HEK293 (cell line): ENCODE measurements at regions not wholly inside any gene's neighbourhood (a gene's known extent, or its start where the extent isn't known, plus 50 kb on each side); places are given as distances from the start of the nearest gene placed in this dataset.

ENCODE experiments used
- CTCF ChIA-PET: fragments of 350-600 bp; formaldehyde crosslinking; extraction: SDS; loops from one replicate; lab custom pipeline; 2021; ENCODE audit warnings: antibody characterized with exemption; lab: Yijun Ruan, JAX
- POLR2A ChIA-PET: fragments of 300-600 bp; formaldehyde crosslinking; extraction: SDS; loops from one replicate; lab custom pipeline; 2020; ENCODE audit warnings: antibody characterized with exemption, inconsistent platforms; lab: Yijun Ruan, JAX
- H3K27ac ChIP-seq: fragments of 200-500 bp; sonication (Bioruptor generic); 2 replicates; pipeline ENCODE4 v1.5.1; 2014; ENCODE audit warnings: low read depth, low read length, control low read depth, inconsistent platforms; ENCODE audit errors: extremely low read depth
- H3K36me3 ChIP-seq, 2 experiments: fragments of 200-500 bp in 1 of 2; sonication (Bioruptor generic) in 1 of 2; 1 replicate in 1 of 2; 2 replicates in 1 of 2; pipeline ENCODE4 v1.5.1; 2014 to 2017; ENCODE audit warnings: inconsistent platforms in 2 of 2, low read length in 2 of 2; ENCODE audit not compliant: control insufficient read depth in 2 of 2, insufficient read depth in 1 of 2
- H3K4me1 ChIP-seq: fragments of 200-500 bp; sonication (Bioruptor generic); 2 replicates; pipeline ENCODE4 v1.5.1; 2014; ENCODE audit warnings: mild to moderate bottlenecking, low read length, inconsistent platforms; ENCODE audit not compliant: control insufficient read depth, insufficient read depth
- H3K4me3 ChIP-seq: 2 replicates; pipeline ENCODE4 v1.5.1; 2011; ENCODE audit warnings: low read depth, mild to moderate bottlenecking, control low read depth, low read length, moderate library complexity
- H3K9me3 ChIP-seq: fragments of 200-500 bp; sonication (Bioruptor generic); 2 replicates; pipeline ENCODE4 v1.5.1; 2014; ENCODE audit warnings: low read depth, low read length, inconsistent platforms; ENCODE audit not compliant: control insufficient read depth, insufficient read depth
- ZBTB48 ChIP-seq: fragments of 450-650 bp; formaldehyde crosslinking; IDR thresholded peaks from 2 replicates; pipeline ENCODE4 v1.5.1; 2016; ENCODE audit warnings: missing biosample characterization, missing genetic modification characterization
- ZNF121 ChIP-seq: fragments of 450-650 bp; formaldehyde crosslinking; IDR thresholded peaks from 2 replicates; pipeline ENCODE4 v1.5.1; 2016; ENCODE audit warnings: missing biosample characterization, missing genetic modification characterization
- ZNF138 ChIP-seq: fragments of 450-650 bp; formaldehyde crosslinking; IDR thresholded peaks from 2 replicates; pipeline ENCODE4 v1.5.1; 2016; ENCODE audit warnings: missing biosample characterization, missing genetic modification characterization, borderline replicate concordance
- ZNF169 ChIP-seq: fragments of 450-650 bp; formaldehyde crosslinking; IDR thresholded peaks from 2 replicates; pipeline ENCODE4 v1.5.1; 2016; ENCODE audit warnings: missing biosample characterization, missing genetic modification characterization
- ZNF23 ChIP-seq: fragments of 450-650 bp; formaldehyde crosslinking; IDR thresholded peaks from 2 replicates; pipeline ENCODE4 v1.5.1; 2016; ENCODE audit warnings: missing biosample characterization, missing genetic modification characterization, borderline replicate concordance
- ZNF274 ChIP-seq, 2 experiments: fragments of 200-500 bp in 1 of 2; fragments of 450-650 bp in 1 of 2; sonication (Bioruptor generic) in 1 of 2; formaldehyde crosslinking in 1 of 2; IDR thresholded peaks; 2 replicates each; pipeline versions ENCODE4 v1.5.1 to v1.6.1; 2014 to 2016; ENCODE audit warnings: borderline replicate concordance in 1 of 2, inconsistent platforms in 1 of 2, low read length in 1 of 2, missing biosample characterization in 1 of 2, missing genetic modification characterization in 1 of 2
- ZNF292 ChIP-seq: fragments of 450-650 bp; formaldehyde crosslinking; IDR thresholded peaks from 2 replicates; pipeline ENCODE4 v1.5.1; 2016; ENCODE audit warnings: low read depth, missing biosample characterization, missing genetic modification characterization, borderline replicate concordance
- ZNF324 ChIP-seq: fragments of 450-650 bp; formaldehyde crosslinking; IDR thresholded peaks from 2 replicates; pipeline ENCODE4 v1.5.1; 2016; ENCODE audit warnings: missing biosample characterization, missing genetic modification characterization
- ZNF350 ChIP-seq: fragments of 450-650 bp; formaldehyde crosslinking; IDR thresholded peaks from 2 replicates; pipeline ENCODE4 v1.5.0; 2017; ENCODE audit warnings: missing biosample characterization, mild to moderate bottlenecking, missing genetic modification characterization
- ZNF423 ChIP-seq: fragments of 450-650 bp; formaldehyde crosslinking; IDR thresholded peaks from 2 replicates; pipeline ENCODE4 v1.5.1; 2016; ENCODE audit warnings: missing biosample characterization, missing genetic modification characterization
- ZNF510 ChIP-seq: fragments of 450-650 bp; formaldehyde crosslinking; IDR thresholded peaks from 2 replicates; pipeline ENCODE4 v1.5.1; 2018; ENCODE audit warnings: mild to moderate bottlenecking, missing genetic modification characterization, missing biosample characterization; ENCODE audit not compliant: insufficient replicate concordance
- ZNF530 ChIP-seq: fragments of 450-650 bp; formaldehyde crosslinking; IDR thresholded peaks from 2 replicates; pipeline ENCODE4 v1.5.1; 2016; ENCODE audit warnings: low read depth, missing biosample characterization, missing genetic modification characterization
- ZNF548 ChIP-seq: fragments of 450-650 bp; formaldehyde crosslinking; IDR thresholded peaks from 2 replicates; pipeline ENCODE4 v1.5.1; 2016; ENCODE audit warnings: missing biosample characterization, missing genetic modification characterization
- ZNF610 ChIP-seq: fragments of 450-650 bp; formaldehyde crosslinking; IDR thresholded peaks from 2 replicates; pipeline ENCODE4 v1.5.1; 2016; ENCODE audit warnings: missing biosample characterization, missing genetic modification characterization, borderline replicate concordance
- TF ChIP-seq, protein P1 (sequence below): fragments of 450-650 bp; formaldehyde crosslinking; IDR thresholded peaks from 2 replicates; pipeline ENCODE4 v1.5.1; 2016; ENCODE audit warnings: missing biosample characterization, missing genetic modification characterization
- TF ChIP-seq, protein P2 (sequence below): fragments of 450-650 bp; formaldehyde crosslinking; conservative IDR thresholded peaks from 2 replicates; pipeline ENCODE4 v1.5.1; 2016; ENCODE audit warnings: low read depth, missing biosample characterization, missing genetic modification characterization
- TF ChIP-seq, protein P3 (sequence below): fragments of 450-650 bp; formaldehyde crosslinking; IDR thresholded peaks from 2 replicates; pipeline ENCODE4 v1.5.1; 2016; ENCODE audit warnings: missing biosample characterization, missing genetic modification characterization, low read depth
- TF ChIP-seq, protein P4 (sequence below): fragments of 450-650 bp; formaldehyde crosslinking; IDR thresholded peaks from 2 replicates; pipeline ENCODE4 v1.5.1; 2016; ENCODE audit warnings: missing biosample characterization, missing genetic modification characterization

DNA sequence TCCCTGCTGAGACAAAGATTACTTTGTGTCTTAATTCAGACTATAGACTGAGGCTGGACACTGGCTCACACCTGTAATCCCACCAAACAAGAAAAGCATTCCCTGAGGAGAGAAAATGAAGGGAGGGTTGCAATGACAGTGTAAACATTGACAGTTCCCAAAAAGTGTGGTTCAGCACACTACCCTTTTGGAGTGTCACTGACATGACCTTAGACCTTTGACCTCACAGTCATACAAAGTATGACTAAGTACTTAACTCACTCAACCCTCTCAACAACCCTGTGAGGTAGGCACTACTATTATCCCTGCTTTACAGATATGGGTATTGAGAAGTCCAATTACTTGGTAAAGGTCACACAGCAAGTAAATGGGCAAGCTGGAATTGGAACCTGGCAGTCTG, 341.7 kb downstream of the LRRC3B start:
- ChIA-PET POLR2A (no interaction called here), CTCF (no interaction called here)
- Histone ChIP-seq H3K4me1 (no peaks in the 10 kb centered on the region), H3K36me3 (no peaks in the 10 kb centered on the region), H3K27ac (no peak overlapping the region), H3K9me3 (no peaks in the 10 kb centered on the region), H3K4me3 (no peak overlapping the region)
- TF ChIP-seq, protein P1, sequence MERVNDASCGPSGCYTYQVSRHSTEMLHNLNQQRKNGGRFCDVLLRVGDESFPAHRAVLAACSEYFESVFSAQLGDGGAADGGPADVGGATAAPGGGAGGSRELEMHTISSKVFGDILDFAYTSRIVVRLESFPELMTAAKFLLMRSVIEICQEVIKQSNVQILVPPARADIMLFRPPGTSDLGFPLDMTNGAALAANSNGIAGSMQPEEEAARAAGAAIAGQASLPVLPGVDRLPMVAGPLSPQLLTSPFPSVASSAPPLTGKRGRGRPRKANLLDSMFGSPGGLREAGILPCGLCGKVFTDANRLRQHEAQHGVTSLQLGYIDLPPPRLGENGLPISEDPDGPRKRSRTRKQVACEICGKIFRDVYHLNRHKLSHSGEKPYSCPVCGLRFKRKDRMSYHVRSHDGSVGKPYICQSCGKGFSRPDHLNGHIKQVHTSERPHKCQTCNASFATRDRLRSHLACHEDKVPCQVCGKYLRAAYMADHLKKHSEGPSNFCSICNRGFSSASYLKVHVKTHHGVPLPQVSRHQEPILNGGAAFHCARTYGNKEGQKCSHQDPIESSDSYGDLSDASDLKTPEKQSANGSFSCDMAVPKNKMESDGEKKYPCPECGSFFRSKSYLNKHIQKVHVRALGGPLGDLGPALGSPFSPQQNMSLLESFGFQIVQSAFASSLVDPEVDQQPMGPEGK = no peak
- TF ChIP-seq ZNF530 (tag by site-specific recombination) = no peak
- TF ChIP-seq ZNF169 = no peak
- no peak for TF ChIP-seq ZNF548 (tag by site-specific recombination)
- TF ChIP-seq ZNF292 (tag by site-specific recombination) = no peak
- no peak for TF ChIP-seq ZNF23 (tag by site-specific recombination)
- no peak for TF ChIP-seq ZNF274 (IDR thresholded peaks at IDR 0.05; ENCODE audit: low read length)
- TF ChIP-seq ZNF274 (tag by site-specific recombination; IDR thresholded peaks at IDR 0.05; ENCODE audit: borderline replicate concordance) = no peak
- TF ChIP-seq ZNF324 (tag by site-specific recombination) = no peak
- TF ChIP-seq, protein P2, sequence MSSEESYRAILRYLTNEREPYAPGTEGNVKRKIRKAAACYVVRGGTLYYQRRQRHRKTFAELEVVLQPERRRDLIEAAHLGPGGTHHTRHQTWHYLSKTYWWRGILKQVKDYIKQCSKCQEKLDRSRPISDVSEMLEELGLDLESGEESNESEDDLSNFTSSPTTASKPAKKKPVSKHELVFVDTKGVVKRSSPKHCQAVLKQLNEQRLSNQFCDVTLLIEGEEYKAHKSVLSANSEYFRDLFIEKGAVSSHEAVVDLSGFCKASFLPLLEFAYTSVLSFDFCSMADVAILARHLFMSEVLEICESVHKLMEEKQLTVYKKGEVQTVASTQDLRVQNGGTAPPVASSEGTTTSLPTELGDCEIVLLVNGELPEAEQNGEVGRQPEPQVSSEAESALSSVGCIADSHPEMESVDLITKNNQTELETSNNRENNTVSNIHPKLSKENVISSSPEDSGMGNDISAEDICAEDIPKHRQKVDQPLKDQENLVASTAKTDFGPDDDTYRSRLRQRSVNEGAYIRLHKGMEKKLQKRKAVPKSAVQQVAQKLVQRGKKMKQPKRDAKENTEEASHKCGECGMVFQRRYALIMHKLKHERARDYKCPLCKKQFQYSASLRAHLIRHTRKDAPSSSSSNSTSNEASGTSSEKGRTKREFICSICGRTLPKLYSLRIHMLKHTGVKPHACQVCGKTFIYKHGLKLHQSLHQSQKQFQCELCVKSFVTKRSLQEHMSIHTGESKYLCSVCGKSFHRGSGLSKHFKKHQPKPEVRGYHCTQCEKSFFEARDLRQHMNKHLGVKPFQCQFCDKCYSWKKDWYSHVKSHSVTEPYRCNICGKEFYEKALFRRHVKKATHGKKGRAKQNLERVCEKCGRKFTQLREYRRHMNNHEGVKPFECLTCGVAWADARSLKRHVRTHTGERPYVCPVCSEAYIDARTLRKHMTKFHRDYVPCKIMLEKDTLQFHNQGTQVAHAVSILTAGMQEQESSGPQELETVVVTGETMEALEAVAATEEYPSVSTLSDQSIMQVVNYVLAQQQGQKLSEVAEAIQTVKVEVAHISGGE = no peak
- no peak for TF ChIP-seq ZNF121 (tag by site-specific recombination)
- TF ChIP-seq, protein P3, sequence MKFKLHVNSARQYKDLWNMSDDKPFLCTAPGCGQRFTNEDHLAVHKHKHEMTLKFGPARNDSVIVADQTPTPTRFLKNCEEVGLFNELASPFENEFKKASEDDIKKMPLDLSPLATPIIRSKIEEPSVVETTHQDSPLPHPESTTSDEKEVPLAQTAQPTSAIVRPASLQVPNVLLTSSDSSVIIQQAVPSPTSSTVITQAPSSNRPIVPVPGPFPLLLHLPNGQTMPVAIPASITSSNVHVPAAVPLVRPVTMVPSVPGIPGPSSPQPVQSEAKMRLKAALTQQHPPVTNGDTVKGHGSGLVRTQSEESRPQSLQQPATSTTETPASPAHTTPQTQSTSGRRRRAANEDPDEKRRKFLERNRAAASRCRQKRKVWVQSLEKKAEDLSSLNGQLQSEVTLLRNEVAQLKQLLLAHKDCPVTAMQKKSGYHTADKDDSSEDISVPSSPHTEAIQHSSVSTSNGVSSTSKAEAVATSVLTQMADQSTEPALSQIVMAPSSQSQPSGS = no peak
- TF ChIP-seq, protein P4, sequence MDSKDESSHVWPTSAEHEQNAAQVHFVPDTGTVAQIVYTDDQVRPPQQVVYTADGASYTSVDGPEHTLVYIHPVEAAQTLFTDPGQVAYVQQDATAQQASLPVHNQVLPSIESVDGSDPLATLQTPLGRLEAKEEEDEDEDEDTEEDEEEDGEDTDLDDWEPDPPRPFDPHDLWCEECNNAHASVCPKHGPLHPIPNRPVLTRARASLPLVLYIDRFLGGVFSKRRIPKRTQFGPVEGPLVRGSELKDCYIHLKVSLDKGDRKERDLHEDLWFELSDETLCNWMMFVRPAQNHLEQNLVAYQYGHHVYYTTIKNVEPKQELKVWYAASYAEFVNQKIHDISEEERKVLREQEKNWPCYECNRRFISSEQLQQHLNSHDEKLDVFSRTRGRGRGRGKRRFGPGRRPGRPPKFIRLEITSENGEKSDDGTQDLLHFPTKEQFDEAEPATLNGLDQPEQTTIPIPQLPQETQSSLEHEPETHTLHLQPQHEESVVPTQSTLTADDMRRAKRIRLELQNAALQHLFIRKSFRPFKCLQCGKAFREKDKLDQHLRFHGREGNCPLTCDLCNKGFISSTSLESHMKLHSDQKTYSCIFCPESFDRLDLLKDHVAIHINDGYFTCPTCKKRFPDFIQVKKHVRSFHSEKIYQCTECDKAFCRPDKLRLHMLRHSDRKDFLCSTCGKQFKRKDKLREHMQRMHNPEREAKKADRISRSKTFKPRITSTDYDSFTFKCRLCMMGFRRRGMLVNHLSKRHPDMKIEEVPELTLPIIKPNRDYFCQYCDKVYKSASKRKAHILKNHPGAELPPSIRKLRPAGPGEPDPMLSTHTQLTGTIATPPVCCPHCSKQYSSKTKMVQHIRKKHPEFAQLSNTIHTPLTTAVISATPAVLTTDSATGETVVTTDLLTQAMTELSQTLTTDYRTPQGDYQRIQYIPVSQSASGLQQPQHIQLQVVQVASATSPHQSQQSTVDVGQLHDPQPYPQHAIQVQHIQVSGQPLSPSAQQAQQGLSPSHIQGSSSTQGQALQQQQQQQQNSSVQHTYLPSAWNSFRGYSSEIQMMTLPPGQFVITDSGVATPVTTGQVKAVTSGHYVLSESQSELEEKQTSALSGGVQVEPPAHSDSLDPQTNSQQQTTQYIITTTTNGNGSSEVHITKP (tag by site-specific recombination) = no peak
- no peak for TF ChIP-seq ZNF610 (tag by site-specific recombination)
- TF ChIP-seq ZBTB48 (tag by site-specific recombination) = no peak
- no peak for TF ChIP-seq ZNF138 (tag by site-specific recombination)
- no peak for TF ChIP-seq ZNF510 (tag by site-specific recombination)
- no peak for TF ChIP-seq ZNF423 (tag by site-specific recombination)
- no peak for TF ChIP-seq ZNF350 (tag by site-specific recombination)
